Type B pancreatic cell (in vitro differentiated cells): ENCODE measurements at regions not wholly inside any gene's neighbourhood (a gene's known extent, or its start where the extent isn't known, plus 50 kb on each side); places are given as distances from the start of the nearest gene placed in this dataset.

Experiments
- DNase-seq: peaks from one replicate; pipeline ENCODE4 v3.0.0; 2021; ENCODE audit warnings: mixed read lengths; ENCODE audit not compliant: unreplicated experiment; ENCODE audit errors: extremely low spot score
- H3K27ac Mint-ChIP-seq: 2 replicates; pipeline ENCODE4 v1.8.0; 2021; ENCODE audit warnings: mild to moderate bottlenecking, mixed read lengths
- H3K27me3 Mint-ChIP-seq: 2 replicates; pipeline ENCODE4 v1.8.0; 2021; ENCODE audit warnings: mixed read lengths
- H3K36me3 Mint-ChIP-seq: 2 replicates; pipeline ENCODE4 v1.8.0; 2021; ENCODE audit warnings: mixed read lengths
- H3K4me1 Mint-ChIP-seq: one replicate; pipeline ENCODE4 v1.8.0; 2021; ENCODE audit warnings: mixed read lengths; ENCODE audit not compliant: unreplicated experiment
- H3K4me3 Mint-ChIP-seq: 2 replicates; pipeline ENCODE4 v1.8.0; 2021; ENCODE audit warnings: mild to moderate bottlenecking, mixed read lengths
- H3K9me3 Mint-ChIP-seq: 2 replicates; pipeline ENCODE4 v1.8.0; 2021; ENCODE audit warnings: mixed read lengths
- CTCF ChIP-seq: fragments of 200-600 bp; sonication (generic); conservative IDR thresholded peaks from 2 replicates; pipeline ENCODE4 v1.5.0; 2021; ENCODE audit warnings: antibody characterized with exemption, mild to moderate bottlenecking

GRCh38 chr11:19478891-19479290, 233.7 kb upstream of the NAV2 start:
- H3K4me3 Mint-ChIP-seq = no peak overlapping the region
- no peak for TF ChIP-seq CTCF
- no peaks in the 10 kb centered on the region for H3K9me3 Mint-ChIP-seq
- DNase-seq = no peak
- no peaks in the 10 kb centered on the region for H3K36me3 Mint-ChIP-seq
- H3K27ac Mint-ChIP-seq = no peak overlapping the region
- H3K27me3 Mint-ChIP-seq = peaks cover 25% of the 10 kb centered on the region
- peaks cover 14% of the 10 kb centered on the region for H3K4me1 Mint-ChIP-seq

- Mint-ChIP-seq H3K4me3 (no peak overlapping the region), H3K4me1 (peaks cover 14% of the 10 kb centered on the region), H3K9me3 (no peaks in the 10 kb centered on the region), H3K27me3 (peaks cover 20% of the 10 kb centered on the region), H3K36me3 (no peaks in the 10 kb centered on the region), H3K27ac (no peak overlapping the region)
- DNase-seq = no peak
- no peak for TF ChIP-seq CTCF
These were observed 234.4 kb upstream of the E2F8 start for GRCh38 chr11:19474954-19475721.

GRCh38 chr11:19474211-19474610, 233.5 kb upstream of the E2F8 start:
- Mint-ChIP-seq H3K4me1 (peaks cover 14% of the 10 kb centered on the region), H3K4me3 (no peak overlapping the region), H3K9me3 (no peaks in the 10 kb centered on the region), H3K27me3 (peaks cover 20% of the 10 kb centered on the region), H3K27ac (no peak overlapping the region), H3K36me3 (no peaks in the 10 kb centered on the region)
- no peak for DNase-seq
- TF ChIP-seq CTCF = no peak

DNA sequence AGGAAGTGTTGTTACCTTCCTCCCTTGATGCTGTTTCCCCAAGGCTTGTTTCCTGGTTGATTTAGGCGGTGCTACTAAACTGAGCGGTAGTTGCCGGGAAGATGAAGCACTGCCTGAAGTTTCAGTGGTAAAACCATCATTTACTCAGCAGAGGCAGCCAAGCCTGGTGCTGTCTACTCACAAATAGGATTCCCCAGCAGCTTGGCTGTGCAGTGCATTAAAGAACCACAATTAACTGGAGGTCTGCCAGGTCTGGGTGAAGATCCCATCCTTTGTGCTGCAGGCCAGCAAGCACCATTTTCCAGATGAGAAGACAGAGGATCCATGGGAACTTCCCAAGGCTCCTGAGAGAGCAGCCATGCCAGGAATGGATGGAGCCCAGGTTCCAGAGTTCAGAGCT, 231.9 kb upstream of the E2F8 start:
- peaks cover 9% of the 10 kb centered on the region for H3K4me1 Mint-ChIP-seq
- H3K27ac Mint-ChIP-seq = no peak overlapping the region
- no peak overlapping the region for H3K4me3 Mint-ChIP-seq
- no peaks in the 10 kb centered on the region for H3K36me3 Mint-ChIP-seq
- TF ChIP-seq CTCF = no peak
- no peaks in the 10 kb centered on the region for H3K9me3 Mint-ChIP-seq
- peaks cover 13% of the 10 kb centered on the region for H3K27me3 Mint-ChIP-seq
- no peak for DNase-seq

DNA sequence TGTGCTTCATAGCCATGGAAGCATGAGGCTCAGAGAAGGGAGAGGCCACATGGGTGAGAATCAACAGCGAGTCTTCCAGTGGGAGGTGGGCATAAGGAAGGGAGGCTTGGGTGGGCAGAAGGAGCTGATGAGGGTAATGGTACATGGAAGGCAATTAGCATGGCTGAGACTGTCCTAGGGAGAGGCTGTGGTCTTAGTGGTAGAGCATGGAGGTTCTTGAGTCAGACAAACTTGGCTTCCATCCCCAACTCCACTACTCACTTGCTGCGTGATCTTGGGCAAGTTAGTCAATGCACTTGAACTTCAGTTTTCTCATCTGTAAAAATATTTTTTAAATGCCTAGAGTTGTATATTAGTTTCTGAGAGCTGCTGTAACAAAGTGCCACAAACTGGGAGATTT, 227.2 kb upstream of the E2F8 start:
- Mint-ChIP-seq H3K27me3 (peaks cover 32% of the 10 kb centered on the region), H3K36me3 (no peaks in the 10 kb centered on the region), H3K27ac (no peak overlapping the region), H3K9me3 (no peaks in the 10 kb centered on the region), H3K4me3 (no peak overlapping the region), H3K4me1 (peaks cover 8% of the 10 kb centered on the region)
- TF ChIP-seq CTCF = no peak
- DNase-seq = no peak

DNA sequence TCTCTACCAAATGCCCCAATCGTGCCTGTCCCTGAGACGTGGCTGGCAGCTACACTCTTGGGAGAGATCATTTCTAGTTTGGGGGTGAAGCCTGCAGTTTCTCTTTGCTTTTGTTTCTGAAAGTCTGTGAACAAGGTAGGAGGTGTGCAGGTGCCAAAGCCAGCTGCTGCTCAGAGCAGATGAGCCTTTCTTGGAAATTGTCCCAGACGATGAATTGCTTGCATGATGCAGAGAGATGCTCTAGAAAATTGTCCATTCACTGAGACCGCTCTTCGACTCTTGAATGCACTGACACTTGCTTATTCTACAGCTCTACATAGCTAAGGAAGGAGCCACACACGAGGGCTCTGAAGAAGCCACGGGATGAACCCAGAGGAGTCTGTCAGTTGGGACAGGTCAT, 225.6 kb upstream of the E2F8 start:
- Mint-ChIP-seq H3K36me3 (no peaks in the 10 kb centered on the region), H3K4me3 (no peak overlapping the region), H3K27me3 (peaks cover 32% of the 10 kb centered on the region), H3K4me1 (peaks cover 9% of the 10 kb centered on the region), H3K9me3 (no peaks in the 10 kb centered on the region), H3K27ac (no peak overlapping the region)
- no peak for TF ChIP-seq CTCF
- DNase-seq = no peak
